K562 (cell line): ENCODE measurements at regions not wholly inside any gene's neighbourhood (a gene's known extent, or its start where the extent isn't known, plus 50 kb on each side); places are given as distances from the start of the nearest gene placed in this dataset.

Experiments used
- JUNB ChIP-seq: fragments of 450-650 bp; formaldehyde crosslinking; conservative IDR thresholded peaks from 2 replicates; pipeline ENCODE4 v1.4.0; 2020; ENCODE audit warnings: mild to moderate bottlenecking
- MAFK ChIP-seq: IDR thresholded peaks from 2 replicates; pipeline ENCODE4 v1.6.1; 2011; ENCODE audit warnings: low read length, improper control_type of control experiment
- TCF15 ChIP-seq: fragments of 250-450 bp; sonication (Bioruptor Pico); IDR thresholded peaks from 2 replicates; pipeline ENCODE4 v1.8.0; 2022; ENCODE audit warnings: moderate library complexity, mild to moderate bottlenecking, inconsistent platforms
- TF ChIP-seq, protein P1 (sequence below), 2 experiments: fragments of 450-650 bp; formaldehyde crosslinking in 1 of 2; IDR thresholded peaks; 2 replicates each; pipeline versions ENCODE4 v1.4.0 to v1.6.1; 2014 to 2020; ENCODE audit warnings: mild to moderate bottlenecking in 2 of 2, borderline replicate concordance in 1 of 2, low read depth in 1 of 2
- TF ChIP-seq, protein P2 (sequence below): fragments of 150-350 bp; conservative IDR thresholded peaks from 2 replicates; pipeline ENCODE4 v1.6.1; 2014; ENCODE audit warnings: low read length

DNA sequence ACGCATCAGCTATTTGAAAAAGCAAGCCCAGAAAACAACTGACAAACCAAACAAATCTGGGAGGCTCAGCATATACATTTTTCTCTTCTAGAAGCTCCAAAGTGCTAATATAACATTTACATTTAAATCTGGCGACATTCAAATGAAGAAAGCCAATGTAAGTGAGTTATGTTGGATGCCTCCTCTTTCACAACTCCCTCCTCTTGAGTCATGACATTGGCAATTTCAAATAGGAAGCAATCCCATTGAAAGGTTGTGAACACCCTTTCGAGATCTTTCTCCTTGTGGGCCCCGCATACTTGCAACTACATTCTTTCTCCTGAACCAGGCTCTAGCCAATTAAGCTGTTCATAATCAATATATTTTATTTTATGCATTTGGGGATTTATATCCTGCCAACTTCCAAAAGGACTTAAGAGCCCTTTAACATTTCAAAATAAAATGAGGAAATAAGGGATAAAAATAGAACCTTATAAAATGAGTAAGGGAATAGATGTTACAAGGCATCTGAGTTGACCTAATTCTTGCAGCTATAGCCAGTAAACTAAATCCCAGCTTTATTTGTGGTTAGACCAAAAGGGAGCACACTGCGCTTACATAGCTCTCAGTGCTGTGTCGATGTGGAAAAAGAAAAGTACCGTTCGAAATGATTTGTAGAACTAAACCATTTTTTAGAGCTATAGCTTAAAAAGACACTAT lies 129.5 kb upstream of the SESN3 start:
- TF ChIP-seq MAFK (no peak), TCF15 (CRISPR knock-in tag) (no peak), JUNB (CRISPR knock-in tag) (no peak)
- TF ChIP-seq, protein P1, sequence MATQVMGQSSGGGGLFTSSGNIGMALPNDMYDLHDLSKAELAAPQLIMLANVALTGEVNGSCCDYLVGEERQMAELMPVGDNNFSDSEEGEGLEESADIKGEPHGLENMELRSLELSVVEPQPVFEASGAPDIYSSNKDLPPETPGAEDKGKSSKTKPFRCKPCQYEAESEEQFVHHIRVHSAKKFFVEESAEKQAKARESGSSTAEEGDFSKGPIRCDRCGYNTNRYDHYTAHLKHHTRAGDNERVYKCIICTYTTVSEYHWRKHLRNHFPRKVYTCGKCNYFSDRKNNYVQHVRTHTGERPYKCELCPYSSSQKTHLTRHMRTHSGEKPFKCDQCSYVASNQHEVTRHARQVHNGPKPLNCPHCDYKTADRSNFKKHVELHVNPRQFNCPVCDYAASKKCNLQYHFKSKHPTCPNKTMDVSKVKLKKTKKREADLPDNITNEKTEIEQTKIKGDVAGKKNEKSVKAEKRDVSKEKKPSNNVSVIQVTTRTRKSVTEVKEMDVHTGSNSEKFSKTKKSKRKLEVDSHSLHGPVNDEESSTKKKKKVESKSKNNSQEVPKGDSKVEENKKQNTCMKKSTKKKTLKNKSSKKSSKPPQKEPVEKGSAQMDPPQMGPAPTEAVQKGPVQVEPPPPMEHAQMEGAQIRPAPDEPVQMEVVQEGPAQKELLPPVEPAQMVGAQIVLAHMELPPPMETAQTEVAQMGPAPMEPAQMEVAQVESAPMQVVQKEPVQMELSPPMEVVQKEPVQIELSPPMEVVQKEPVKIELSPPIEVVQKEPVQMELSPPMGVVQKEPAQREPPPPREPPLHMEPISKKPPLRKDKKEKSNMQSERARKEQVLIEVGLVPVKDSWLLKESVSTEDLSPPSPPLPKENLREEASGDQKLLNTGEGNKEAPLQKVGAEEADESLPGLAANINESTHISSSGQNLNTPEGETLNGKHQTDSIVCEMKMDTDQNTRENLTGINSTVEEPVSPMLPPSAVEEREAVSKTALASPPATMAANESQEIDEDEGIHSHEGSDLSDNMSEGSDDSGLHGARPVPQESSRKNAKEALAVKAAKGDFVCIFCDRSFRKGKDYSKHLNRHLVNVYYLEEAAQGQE (IDR thresholded peaks at IDR 0.05; ENCODE audit: borderline replicate concordance): no peak
- TF ChIP-seq, protein P1 (CRISPR knock-in tag; IDR thresholded peaks at IDR 0.05; ENCODE audit: low read depth): no peak
- TF ChIP-seq, protein P2, sequence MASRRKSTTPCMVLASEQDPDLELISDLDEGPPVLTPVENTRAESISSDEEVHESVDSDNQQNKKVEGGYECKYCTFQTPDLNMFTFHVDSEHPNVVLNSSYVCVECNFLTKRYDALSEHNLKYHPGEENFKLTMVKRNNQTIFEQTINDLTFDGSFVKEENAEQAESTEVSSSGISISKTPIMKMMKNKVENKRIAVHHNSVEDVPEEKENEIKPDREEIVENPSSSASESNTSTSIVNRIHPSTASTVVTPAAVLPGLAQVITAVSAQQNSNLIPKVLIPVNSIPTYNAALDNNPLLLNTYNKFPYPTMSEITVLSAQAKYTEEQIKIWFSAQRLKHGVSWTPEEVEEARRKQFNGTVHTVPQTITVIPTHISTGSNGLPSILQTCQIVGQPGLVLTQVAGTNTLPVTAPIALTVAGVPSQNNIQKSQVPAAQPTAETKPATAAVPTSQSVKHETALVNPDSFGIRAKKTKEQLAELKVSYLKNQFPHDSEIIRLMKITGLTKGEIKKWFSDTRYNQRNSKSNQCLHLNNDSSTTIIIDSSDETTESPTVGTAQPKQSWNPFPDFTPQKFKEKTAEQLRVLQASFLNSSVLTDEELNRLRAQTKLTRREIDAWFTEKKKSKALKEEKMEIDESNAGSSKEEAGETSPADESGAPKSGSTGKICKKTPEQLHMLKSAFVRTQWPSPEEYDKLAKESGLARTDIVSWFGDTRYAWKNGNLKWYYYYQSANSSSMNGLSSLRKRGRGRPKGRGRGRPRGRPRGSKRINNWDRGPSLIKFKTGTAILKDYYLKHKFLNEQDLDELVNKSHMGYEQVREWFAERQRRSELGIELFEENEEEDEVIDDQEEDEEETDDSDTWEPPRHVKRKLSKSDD: no peak
